NCI-H1694 treated with DMSO at 0.1 percent for 48 hours (cell line): ENCODE measurements at regions not wholly inside any gene's neighbourhood (a gene's known extent, or its start where the extent isn't known, plus 50 kb on each side); places are given as distances from the start of the nearest gene placed in this dataset.

Experiments used
- DNase-seq: peaks from one replicate; lab custom pipeline; 2025; lab: John Stamatoyannopoulos, UW

DNA sequence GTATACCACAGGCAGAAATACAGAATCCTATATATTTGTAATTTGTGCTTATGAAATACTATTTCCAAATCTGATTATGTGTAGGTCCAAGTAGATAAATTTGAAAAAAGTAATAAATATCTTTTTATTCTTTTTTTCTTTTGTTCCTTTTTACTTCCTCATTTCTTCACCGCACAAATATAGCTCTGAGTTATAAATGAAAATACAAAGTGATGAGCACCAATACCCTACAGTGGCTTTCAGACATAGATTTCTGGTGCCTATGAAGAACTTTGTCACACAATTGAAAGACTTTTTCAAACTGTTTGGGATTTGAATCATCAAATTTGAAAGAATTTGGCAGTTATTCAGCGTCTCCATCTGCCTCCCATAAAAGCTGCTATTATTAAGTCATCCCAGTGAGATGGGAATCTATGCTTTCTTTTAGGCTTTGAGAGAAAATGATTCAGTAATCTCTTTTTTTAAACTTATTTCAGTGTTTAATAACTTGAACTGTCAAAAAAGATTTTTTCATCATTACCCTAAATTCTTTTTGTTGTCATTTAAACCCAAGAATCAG is 363.6 kb upstream of the GOLIM4 start:
- no peak for DNase-seq

DNA sequence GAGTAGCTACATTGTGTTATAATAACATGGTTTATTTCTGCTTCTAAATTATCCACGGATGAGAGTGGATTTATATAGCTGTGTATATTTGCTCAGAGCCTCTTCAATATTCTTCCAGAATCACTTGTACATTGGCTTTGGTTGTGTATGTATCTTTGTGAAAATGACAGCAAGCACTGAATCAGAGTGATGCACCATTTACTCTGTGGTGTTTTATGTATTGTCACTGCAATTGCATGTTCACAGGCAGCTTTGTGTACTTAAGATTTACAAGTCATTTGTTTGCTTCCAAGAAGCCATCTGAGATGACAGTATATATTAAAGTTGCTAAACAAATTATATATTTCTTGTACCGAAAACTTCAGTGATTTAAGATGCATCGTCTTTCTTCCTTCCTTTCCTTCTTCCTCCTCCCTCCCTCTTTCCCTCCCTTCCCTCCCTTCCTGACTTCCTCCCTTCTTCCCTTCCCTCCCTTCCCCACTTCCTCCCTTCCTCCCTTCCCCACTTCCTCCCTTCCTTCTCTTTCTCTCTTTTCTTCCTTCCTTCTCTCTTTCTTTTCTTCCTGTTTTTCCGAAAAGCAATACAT is 362.3 kb upstream of the GOLIM4 start:
- DNase-seq, result no peak

DNA sequence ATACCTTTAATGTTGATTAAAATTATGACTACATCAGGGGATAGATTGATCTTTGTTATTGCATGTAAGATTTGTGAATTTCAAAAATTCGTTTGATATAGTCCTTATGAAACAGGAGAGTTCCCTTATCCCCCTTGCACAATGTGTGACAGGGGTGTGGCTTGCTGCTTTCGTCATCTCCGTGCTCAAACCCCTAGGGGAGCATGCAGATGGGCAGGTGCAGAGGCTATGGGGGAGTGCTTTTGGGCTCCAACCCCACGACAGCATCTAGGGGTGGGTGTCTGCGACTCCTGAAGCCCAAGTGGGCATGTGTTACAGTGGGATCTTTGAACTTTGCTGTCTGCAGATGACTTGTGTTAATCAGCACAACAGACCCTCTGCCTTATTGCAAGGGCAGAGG is 360.1 kb upstream of the GOLIM4 start:
- no peak for DNase-seq

DNA sequence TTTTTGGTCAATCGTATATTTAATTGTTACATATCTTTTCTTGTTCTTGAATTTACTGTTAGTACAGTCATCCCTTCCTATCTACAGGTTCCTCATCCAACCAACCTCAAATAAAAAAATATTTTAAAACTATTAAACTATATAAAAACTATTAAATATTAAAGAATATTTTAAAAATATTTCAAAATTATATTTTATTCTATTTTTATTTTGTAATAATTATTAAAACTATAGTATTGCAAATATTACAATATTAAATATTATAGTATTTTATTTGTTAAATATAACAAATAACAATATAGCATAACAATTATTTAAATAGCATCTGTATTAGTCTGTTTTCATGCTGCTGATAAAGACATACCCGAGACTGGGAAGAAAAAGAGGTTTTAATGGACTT is 357.9 kb upstream of the GOLIM4 start:
- no peak for DNase-seq

DNA sequence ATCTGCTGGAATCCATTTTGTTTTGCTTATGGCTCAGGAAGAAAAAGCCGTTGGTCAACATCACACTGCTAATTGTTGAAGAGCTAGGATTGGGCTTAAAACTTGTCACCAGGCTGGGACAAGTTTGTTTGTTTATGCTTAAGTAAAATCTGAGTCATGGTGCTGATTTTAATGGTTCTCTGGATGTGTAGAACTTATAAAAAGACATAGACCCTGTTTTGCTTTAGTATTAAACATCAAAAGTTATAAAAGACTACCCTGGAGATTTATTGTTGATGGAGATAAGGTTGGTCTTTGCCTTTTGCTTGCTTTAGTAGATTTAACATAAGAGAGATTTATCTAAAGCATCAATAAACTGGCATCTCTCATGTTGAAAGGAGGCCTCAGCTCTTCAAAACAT is 348.2 kb upstream of the GOLIM4 start:
- no peak for DNase-seq

DNA sequence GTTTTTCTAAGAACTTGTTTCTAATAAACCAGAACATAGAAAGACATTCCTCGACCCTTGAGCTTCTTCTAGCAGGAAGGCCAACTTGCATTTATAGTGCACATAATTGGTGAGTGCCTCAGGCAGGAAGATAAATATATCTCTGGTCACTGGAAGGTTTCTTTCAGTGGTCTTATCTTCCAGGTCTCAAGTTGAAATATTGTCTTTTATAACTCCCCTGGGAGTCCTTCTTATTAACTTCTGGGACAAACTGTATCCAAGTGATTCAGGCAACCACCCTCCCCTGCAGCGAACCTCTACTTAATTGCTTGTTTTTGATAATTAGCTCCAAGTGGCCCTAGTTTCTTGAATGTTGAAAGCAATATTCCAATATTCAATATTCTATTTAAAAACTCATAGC is 346.8 kb upstream of the GOLIM4 start:
- no peak for DNase-seq

DNA sequence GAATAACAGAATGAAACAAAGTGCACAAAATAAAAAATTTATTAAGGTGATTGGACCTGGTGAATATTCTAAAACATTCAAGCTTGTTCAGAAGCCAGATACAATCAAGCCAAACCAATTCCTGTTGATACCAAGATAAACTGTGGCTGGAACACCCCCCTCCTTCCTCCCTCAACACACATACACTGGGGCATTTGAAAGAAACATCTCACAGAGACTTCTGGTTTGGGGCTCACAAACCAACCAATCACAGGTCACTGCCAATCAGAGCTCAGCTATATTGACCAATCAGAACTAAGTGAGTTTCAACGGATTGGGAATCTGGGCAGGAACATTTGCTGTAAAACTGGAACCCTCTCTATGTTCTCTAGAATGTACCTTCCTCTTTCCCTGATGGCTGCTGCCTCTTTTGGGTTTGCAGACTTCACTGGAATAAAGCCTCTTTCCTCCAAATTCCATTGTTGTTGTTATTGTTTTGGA is 340.6 kb upstream of the GOLIM4 start:
- no peak for DNase-seq

DNA sequence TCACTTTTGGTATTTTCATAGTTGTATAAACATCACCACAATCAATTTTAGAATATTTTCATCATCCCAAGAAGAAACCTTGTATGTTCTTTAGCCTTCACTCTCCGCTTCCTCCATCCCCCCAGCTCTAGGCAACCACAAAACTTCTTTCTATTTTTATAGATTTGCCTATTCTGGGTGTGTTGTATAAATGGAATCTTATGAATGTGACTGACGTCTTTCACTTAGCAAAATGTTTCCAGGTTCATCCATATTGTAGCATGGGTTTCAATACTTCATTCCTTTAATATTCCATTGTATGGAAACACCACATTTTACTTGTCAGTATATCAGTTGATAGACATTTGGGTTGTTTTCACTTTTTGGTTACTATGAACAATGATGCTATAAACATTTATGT is 335.8 kb upstream of the GOLIM4 start:
- no peak for DNase-seq

DNA sequence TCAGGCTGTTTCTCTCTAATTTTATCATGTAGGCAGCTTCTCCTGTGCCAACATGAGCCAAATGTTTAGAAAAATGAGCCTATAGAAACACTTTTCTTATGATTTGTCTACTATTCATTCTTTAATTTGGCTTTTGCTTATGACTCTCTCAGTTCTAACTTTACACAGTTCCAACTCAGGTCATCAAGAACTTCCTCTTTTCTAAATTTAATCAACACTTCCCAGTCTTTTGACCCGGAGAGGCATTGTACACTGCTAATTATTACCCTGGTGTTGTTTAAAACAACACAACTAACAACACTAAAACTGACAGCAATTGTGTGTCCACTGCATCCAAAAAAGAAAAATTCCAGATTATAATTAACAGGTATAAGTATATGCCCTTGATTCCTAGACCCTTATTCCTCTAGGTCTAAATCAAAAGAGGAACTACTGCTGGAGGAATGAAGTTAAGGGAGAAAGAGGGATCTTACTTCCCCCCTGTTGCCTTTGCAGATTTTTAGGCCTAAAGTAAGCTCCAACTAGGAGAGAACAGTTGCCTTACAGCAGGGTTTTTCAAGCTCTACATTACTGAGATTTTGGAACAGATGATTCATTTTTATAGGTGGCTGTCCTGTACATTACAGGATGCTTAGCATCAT is 332.2 kb upstream of the GOLIM4 start:
- DNase-seq, result no peak

DNA sequence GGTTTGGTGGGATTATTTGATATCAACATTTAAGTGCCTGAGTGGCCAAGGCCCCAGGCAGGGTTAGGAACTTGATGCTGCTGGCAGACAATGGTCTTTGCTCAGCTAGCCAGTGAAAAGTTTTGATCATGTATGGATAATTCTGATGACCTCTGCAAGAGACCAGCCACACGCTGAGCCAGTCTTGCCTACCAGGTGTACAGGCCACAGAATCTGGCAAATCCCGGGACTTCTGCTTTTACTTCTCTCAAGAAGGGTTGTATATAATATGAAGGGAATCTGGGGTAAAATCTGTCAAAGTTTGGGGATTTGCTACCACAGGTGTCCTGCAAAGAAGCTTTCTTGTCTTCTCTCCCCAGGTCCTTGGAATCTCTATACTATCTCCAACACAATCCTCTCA is 331.4 kb upstream of the GOLIM4 start:
- DNase-seq, result no peak

DNA sequence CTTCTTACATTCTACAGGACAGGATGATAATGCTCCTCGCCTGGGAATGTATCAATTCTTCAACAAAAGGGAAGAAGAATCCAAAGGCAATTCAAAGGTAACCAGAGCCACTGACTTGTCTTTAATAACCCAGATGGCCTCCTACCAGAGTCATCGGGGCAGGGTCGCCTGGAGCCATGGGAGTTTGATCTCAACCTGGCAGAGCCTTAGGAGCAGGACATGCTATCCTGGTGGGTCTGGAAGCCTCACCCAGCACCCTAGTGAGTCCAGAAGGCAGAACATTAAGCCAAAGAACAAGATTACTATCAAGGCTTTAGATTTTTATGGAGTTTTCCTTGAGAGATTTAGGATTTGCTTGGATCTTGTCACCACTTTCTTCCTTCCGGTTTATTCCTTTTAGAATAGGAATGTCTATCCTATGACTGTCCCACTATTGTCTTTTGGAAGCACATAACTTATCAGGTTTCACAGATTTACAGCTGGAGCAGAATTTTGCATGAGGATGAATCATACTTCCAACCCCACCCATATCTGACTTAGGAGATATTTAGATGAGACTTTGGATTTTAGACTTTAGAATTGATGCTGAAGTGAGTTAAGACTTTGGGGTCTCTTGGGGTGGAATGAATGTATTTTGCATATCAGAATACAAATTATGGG is 330.3 kb upstream of the GOLIM4 start:
- no peak for DNase-seq

DNA sequence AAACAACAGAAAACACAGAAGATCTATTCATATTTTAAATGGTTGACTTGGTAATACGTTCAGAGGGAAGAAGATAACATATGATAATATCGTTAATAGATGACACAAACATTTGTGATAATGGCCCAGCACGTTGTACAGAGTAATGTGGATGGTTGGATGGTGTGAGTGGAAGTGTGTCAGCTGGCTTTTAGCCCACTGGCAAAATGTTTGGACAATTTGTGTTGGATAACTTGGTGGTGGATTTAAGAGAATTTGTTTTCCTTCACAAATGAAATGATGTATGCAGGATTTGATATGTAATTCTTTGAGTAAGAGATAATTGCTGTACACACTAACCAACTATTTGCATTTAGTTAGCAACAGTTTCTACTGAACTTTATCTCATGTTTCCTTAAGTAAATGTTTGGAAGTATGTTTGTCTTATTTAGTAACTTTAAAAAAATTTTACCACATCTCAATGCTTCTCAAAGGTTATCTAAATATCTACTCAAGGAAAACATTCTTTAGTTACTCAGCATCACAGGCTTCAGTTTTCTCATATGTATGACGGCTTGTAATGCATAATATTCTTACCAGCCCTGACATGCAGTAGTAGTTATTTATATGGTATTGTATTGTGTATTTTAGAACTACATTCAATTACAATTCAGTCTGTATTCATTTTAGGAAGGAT is 328.5 kb upstream of the GOLIM4 start:
- DNase-seq, result no peak

DNA sequence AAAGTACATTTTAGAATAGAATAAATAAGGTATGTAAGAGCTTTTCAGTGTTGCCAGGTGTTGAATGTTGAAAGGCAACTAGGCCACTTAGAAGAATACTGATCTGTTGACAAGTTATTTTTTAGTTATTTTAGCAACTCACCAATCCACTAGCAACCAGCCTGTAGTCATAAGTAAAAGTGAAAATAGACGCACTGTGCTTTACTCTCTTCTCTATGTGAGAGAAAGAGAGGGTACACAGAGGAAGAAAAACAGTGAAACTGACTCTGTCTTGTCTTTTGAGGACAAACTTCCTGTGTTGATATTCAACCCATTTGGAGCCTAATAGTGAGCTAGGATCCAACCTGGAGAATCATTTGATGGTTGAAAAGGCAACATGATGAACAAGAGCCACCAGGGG is 327.1 kb upstream of the GOLIM4 start:
- DNase-seq, result no peak

DNA sequence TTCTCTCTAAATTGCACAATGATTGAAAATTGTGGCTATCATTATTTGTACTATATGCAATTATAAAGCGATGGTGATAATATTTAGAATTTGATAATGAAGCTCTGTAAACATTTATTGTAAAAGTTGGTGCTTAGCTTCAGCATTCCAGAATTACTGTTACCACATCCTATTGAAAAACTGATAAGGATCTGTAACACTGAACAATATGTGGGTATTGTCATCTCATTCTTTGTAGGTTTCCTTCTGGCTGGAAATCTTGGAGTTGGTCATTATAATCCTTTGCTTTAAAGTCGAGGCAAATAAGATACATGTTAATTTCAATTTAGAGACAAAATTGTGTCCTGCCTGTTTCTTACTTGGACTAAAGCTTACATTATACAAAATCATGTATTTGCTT is 323.4 kb upstream of the GOLIM4 start:
- no peak for DNase-seq

DNA sequence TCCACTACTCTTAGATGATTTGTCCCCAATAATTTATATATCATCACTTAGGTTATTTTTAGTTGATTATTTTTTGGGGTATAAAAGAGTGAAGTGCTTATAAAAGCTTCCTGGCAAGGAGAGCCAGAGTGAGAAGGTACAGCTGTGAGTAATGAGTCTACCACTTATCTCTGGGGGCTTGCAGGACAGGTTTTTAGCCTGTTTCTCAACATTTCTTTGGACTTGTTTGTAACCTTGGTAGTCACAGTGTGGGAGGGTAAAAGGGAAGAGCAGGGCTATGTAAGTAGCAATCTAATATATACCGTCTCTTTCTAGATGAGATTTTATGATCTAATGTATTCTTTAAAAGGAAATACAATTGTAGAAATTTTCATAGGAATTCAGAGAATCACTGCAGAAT is 321.3 kb upstream of the GOLIM4 start:
- DNase-seq, result no peak

DNA sequence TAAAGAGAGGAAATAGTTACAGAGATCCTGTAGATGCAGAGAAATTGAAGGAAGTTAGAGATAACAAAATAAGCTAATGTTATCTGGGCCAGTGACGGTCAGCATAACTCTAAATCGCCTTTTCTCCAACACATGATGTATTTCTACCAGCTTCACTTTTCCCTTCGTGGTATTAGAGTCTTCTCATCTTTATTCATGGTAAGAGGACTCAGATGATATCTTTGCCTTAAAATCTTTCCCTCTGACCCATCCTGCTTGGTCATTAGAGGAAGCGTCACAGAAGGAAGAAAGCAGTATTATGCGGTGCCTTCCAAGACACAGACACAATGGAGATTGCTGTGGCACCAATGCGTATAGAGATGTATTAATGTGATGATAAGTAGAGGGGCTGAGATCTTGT is 320.7 kb upstream of the GOLIM4 start:
- DNase-seq, result no peak

DNA sequence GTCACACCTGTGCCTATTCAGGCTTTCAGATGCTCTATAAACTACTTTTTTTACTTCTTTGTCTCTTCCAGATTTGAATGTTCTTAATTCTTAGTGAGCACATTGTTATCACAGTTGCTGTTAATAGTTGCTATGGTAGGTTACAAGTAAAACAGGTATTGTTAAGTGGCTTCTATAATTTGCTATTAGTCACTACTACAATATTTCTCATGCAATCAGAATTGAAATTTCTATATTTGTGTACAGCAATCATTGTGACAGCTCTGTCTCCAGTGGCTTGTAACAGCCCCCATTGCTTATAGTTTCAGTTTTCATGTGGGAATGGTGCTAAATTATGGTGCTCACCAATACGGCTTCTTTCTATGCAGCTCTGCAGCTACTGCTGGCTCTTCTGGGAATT is 318.4 kb upstream of the GOLIM4 start:
- no peak for DNase-seq

DNA sequence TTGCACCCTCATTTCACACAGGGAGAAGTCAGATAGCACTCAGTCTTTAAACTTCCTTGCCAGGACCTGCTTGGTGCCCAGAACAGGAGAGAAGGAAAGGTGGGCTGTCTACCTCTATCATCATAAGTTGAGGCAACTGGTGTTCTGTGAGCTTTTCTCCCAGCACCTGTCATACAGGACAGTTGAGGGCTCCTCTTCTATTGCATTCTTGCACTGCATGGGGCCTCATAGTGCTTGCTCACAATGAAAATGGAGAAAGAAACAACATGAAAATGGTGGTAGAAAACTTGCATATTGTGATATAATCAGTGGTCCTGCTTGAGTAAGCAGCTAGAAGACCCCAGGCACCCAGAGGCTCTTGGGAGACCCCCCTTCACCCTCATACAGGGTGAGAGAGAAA is 311.7 kb upstream of the GOLIM4 start:
- no peak for DNase-seq

DNA sequence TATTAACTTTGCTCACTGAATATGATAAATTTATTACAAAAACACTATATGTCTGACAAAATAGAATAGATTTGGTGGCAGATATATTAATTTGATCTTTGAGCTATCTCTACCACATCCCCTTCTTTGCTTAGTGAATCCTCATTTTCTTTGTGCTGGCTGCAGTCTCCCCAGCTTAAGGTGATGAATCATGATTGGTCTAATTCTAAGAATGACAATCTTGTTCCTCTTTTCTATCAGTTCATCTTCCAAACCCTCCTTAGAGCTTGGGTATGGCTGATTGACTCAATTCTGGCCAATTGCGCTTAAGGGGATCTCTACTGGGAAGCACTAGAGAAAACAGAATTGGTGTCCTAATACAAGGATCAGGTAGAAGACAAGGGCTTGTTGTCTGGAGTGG is 309.6 kb upstream of the GOLIM4 start:
- DNase-seq, result no peak

DNA sequence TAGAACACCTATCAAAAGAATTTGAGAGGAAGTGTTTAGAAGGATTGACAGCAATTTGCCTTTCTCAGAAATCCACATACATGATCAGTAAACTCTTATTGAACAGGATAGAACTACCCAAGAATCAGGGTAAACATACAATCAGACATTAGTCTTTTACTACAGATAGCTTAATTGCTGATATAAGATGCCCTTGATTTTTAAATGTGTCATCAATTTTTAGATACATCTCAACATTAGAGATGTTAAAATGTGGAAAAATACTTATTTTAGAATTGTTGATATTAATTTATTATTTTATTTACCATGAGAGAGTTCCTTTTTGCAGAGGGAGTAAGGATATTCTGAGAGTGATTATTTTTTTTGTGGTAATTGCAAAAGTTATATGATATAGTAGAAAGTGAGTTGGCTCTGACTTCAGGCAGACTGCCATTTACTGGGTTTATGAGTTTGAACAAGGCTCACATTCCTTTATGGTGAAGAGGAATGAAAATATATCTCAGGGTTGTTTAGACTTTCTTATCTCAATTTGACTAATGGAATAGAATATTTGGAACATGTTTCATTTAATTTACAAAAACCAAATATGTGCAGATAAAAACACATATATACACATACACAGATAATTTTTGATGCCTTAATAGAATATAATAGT is 302.8 kb upstream of the GOLIM4 start:
- DNase-seq, result no peak

DNA sequence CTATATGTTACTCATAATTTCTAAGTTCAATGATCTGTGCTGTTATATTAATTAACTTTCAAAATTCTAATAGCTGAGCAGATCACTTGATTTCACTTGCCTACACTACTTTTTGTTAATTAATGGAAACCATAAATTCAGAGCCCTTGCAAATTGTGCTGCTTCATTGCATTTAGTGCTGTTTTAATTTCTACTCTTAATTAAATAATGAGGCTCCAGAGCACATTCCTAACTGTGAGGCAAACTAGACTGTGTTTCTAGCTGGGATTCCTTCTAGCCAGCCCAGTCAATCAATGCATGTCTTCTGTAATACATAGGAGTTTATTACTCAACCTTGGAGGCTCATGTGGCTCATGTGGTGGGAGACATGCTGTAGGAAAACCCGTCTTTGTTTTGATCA is 301.1 kb upstream of the GOLIM4 start:
- DNase-seq, result no peak

DNA sequence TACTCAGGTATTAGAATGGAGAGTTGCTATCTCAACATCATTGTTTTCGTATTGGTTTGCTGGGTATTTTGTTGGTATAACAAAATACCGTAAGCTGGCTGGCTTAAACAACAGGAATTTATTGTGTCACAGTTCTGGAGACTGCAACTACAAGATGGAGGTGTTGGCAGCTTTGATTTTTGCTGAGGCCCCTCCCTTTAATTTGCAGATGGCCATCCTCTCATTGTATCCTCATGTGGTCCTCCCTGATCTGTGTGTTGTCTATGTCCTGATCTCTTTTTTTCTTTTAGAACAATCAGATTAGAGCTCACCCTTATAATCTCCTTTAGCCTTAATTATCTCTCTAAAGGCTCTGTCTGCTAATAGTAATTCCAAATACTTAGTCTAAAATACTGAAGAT is 299.8 kb upstream of the GOLIM4 start:
- no peak for DNase-seq
